Mesothelial cell of epicardium (in vitro differentiated cells): ENCODE measurements at regions not wholly inside any gene's neighbourhood (a gene's known extent, or its start where the extent isn't known, plus 50 kb on each side); places are given as distances from the start of the nearest gene placed in this dataset.

ENCODE experiments used
- DNase-seq, 2 experiments: peaks; one replicate each; pipeline ENCODE4 v3.0.0; 2021; ENCODE audit warnings: low spot score in 2 of 2; ENCODE audit not compliant: unreplicated experiment in 2 of 2
- H3K27ac Mint-ChIP-seq: 2 replicates; pipeline ENCODE4 v1.8.0; 2021; ENCODE audit warnings: mixed read lengths
- H3K27me3 Mint-ChIP-seq: 2 replicates; pipeline ENCODE4 v1.8.0; 2021; ENCODE audit warnings: low read depth, mixed read lengths
- H3K36me3 Mint-ChIP-seq: 2 replicates; pipeline ENCODE4 v1.8.0; 2021; ENCODE audit warnings: mixed read lengths
- H3K4me1 Mint-ChIP-seq: 2 replicates; pipeline ENCODE4 v1.8.0; 2021; ENCODE audit warnings: mixed read lengths
- H3K4me3 Mint-ChIP-seq: 2 replicates; pipeline ENCODE4 v1.8.0; 2021; ENCODE audit warnings: mild to moderate bottlenecking, moderate library complexity, mixed read lengths
- H3K9me3 Mint-ChIP-seq: 2 replicates; pipeline ENCODE4 v1.8.0; 2021; ENCODE audit warnings: mixed read lengths
- TF ChIP-seq, protein P1 (sequence below): fragments of 200-600 bp; sonication (generic); IDR thresholded peaks from one replicate; pipeline ENCODE4 v1.5.0; 2021; ENCODE audit warnings: antibody characterized with exemption; ENCODE audit not compliant: unreplicated experiment

GRCh38 chr20:48276021-48276342, 490.7 kb upstream of the SULF2 start:
- Mint-ChIP-seq H3K4me1 (peaks cover 20% of the 10 kb centered on the region), H3K27me3 (no peaks in the 10 kb centered on the region), H3K27ac (no peak overlapping the region), H3K36me3 (no peaks in the 10 kb centered on the region), H3K9me3 (no peaks in the 10 kb centered on the region), H3K4me3 (no peak overlapping the region)
- no peak for DNase-seq
- TF ChIP-seq, protein P1, sequence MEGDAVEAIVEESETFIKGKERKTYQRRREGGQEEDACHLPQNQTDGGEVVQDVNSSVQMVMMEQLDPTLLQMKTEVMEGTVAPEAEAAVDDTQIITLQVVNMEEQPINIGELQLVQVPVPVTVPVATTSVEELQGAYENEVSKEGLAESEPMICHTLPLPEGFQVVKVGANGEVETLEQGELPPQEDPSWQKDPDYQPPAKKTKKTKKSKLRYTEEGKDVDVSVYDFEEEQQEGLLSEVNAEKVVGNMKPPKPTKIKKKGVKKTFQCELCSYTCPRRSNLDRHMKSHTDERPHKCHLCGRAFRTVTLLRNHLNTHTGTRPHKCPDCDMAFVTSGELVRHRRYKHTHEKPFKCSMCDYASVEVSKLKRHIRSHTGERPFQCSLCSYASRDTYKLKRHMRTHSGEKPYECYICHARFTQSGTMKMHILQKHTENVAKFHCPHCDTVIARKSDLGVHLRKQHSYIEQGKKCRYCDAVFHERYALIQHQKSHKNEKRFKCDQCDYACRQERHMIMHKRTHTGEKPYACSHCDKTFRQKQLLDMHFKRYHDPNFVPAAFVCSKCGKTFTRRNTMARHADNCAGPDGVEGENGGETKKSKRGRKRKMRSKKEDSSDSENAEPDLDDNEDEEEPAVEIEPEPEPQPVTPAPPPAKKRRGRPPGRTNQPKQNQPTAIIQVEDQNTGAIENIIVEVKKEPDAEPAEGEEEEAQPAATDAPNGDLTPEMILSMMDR = no peak

DNA sequence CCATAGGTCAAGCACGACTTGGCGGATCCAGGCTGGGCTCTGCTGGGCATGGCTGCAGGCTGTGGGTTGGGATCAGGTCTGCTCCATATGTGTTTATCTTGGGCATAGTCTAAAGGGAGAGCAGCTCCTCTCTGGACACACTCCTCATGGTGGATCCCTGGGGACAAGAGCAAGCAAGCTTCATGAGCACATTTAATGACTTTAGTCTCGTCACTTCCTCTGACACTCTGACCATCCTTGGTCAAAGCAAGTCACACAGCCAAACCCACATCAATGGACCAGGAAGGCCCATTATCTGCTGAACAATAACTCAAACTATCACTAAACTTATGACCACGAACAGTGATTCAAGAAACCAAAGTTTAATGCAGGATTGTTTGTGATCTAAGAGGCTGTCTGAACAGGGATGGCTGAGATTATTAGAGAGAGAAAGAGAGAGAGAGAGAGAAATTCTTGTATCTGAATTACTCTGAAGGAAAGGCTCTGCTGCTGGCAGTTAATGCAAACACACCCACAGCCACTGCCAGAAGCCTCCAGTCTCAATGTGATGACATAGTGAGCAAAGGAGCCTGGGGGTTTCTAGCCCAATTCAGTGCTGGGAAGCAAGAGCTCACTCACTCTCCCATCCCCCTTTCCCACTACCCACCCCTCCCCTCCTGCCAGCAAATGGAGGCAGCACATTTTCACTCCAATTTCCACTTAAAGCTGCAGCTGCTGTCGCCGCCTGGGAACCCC, 490.2 kb upstream of the SULF2 start:
- no peak for DNase-seq

GRCh38 chr20:48273843-48274242, 488.6 kb upstream of the SULF2 start:
- H3K27ac Mint-ChIP-seq = no peak overlapping the region
- peaks cover 13% of the 10 kb centered on the region for H3K4me1 Mint-ChIP-seq
- H3K27me3 Mint-ChIP-seq = no peaks in the 10 kb centered on the region
- no peak for DNase-seq
- H3K9me3 Mint-ChIP-seq = no peaks in the 10 kb centered on the region
- TF ChIP-seq, protein P1 = no peak
- no peak overlapping the region for H3K4me3 Mint-ChIP-seq
- no peaks in the 10 kb centered on the region for H3K36me3 Mint-ChIP-seq

More for the DNA sequence above, 490.2 kb upstream of the SULF2 start:
- TF ChIP-seq, protein P1 = no peak
- H3K27ac Mint-ChIP-seq = no peak overlapping the region
- H3K9me3 Mint-ChIP-seq = no peaks in the 10 kb centered on the region
- H3K4me3 Mint-ChIP-seq = no peak overlapping the region
- H3K36me3 Mint-ChIP-seq = no peaks in the 10 kb centered on the region
- no peaks in the 10 kb centered on the region for H3K27me3 Mint-ChIP-seq
- H3K4me1 Mint-ChIP-seq = peaks cover 20% of the 10 kb centered on the region

GRCh38 chr20:48270885-48271284, 485.6 kb upstream of the SULF2 start:
- Mint-ChIP-seq H3K9me3 (no peaks in the 10 kb centered on the region), H3K27me3 (no peaks in the 10 kb centered on the region), H3K4me3 (no peak overlapping the region), H3K27ac (no peak overlapping the region), H3K36me3 (no peaks in the 10 kb centered on the region), H3K4me1 (peaks cover 4% of the 10 kb centered on the region)
- no peak for DNase-seq
- TF ChIP-seq, protein P1 = no peak

- H3K4me1 Mint-ChIP-seq = no peaks in the 10 kb centered on the region
- TF ChIP-seq, protein P1 = no peak
- no peaks in the 10 kb centered on the region for H3K36me3 Mint-ChIP-seq
- no peaks in the 10 kb centered on the region for H3K27me3 Mint-ChIP-seq
- DNase-seq = no peak
- H3K4me3 Mint-ChIP-seq = no peak overlapping the region
- no peak overlapping the region for H3K27ac Mint-ChIP-seq
- no peaks in the 10 kb centered on the region for H3K9me3 Mint-ChIP-seq
These were observed 482.8 kb upstream of the SULF2 start for GRCh38 chr20:48267860-48268633.
